ENCODE measurements at regions not wholly inside any gene's neighbourhood (a gene's known extent, or its start where the extent isn't known, plus 50 kb on each side); places are given as distances from the start of the nearest gene placed in this dataset.

- DNase-seq: no peak
- no peak overlapping the region for H3K4me3 ChIP-seq
- intact Hi-C loops (cut with DNase I): no loop called here
- no peaks in the 10 kb centered on the region for H3K4me1 ChIP-seq
- no peak for ATAC-seq
- no peak for TF ChIP-seq CTCF (IDR thresholded peaks at IDR 0.05)
- H3K9me3 ChIP-seq: no peaks in the 10 kb centered on the region
- H3K27ac ChIP-seq: no peak overlapping the region
- no peaks in the 10 kb centered on the region for H3K27me3 ChIP-seq (ENCODE audit: low read depth)
- H3K36me3 ChIP-seq: no peaks in the 10 kb centered on the region
Observed at GRCh38 chr9:120110520-120110919, 469.4 kb downstream of the CDK5RAP2 start.

GRCh38 chr9:120109242-120109641, 470.7 kb downstream of the CDK5RAP2 start:
- no peak for TF ChIP-seq CTCF (IDR thresholded peaks at IDR 0.05)
- no peak overlapping the region for H3K27ac ChIP-seq
- intact Hi-C loops (cut with DNase I): no loop called here
- H3K4me3 ChIP-seq: no peak overlapping the region
- no peaks in the 10 kb centered on the region for H3K4me1 ChIP-seq
- H3K27me3 ChIP-seq (ENCODE audit: low read depth): no peaks in the 10 kb centered on the region
- no peak for ATAC-seq
- H3K9me3 ChIP-seq: no peaks in the 10 kb centered on the region
- no peak for DNase-seq
- H3K36me3 ChIP-seq: no peaks in the 10 kb centered on the region

- Histone ChIP-seq H3K4me3 (no peak overlapping the region), H3K9me3 (no peaks in the 10 kb centered on the region), H3K4me1 (no peaks in the 10 kb centered on the region), H3K36me3 (no peaks in the 10 kb centered on the region), H3K27me3 (ENCODE audit: low read depth) (no peaks in the 10 kb centered on the region), H3K27ac (no peak overlapping the region)
- no peak for TF ChIP-seq CTCF (IDR thresholded peaks at IDR 0.05)
- ATAC-seq (no peak), DNase-seq (no peak)
- intact Hi-C loops (cut with DNase I): no loop called here
Observed at GRCh38 chr9:120107138-120107537, 472.8 kb downstream of the CDK5RAP2 start.

GRCh38 chr9:120104771-120105170, 475.2 kb downstream of the CDK5RAP2 start:
- intact Hi-C loops (cut with DNase I): no loop called here
- H3K27me3 ChIP-seq (ENCODE audit: low read depth): no peaks in the 10 kb centered on the region
- H3K27ac ChIP-seq: no peak overlapping the region
- H3K36me3 ChIP-seq: no peaks in the 10 kb centered on the region
- TF ChIP-seq CTCF (IDR thresholded peaks at IDR 0.05): no peak
- H3K9me3 ChIP-seq: no peaks in the 10 kb centered on the region
- H3K4me3 ChIP-seq: no peak overlapping the region
- no peaks in the 10 kb centered on the region for H3K4me1 ChIP-seq
- ATAC-seq: no peak
- no peak for DNase-seq

GRCh38 chr9:120100595-120100994, 479.4 kb downstream of the CDK5RAP2 start:
- Histone ChIP-seq H3K4me1 (no peaks in the 10 kb centered on the region), H3K9me3 (no peaks in the 10 kb centered on the region), H3K27ac (no peak overlapping the region), H3K27me3 (ENCODE audit: low read depth) (no peaks in the 10 kb centered on the region), H3K4me3 (no peak overlapping the region), H3K36me3 (no peaks in the 10 kb centered on the region)
- intact Hi-C loops (cut with DNase I): no loop called here
- TF ChIP-seq CTCF (IDR thresholded peaks at IDR 0.05): no peak
- DNase-seq (no peak), ATAC-seq (no peak)

- intact Hi-C loops (cut with DNase I): no loop called here
Observed at GRCh38 chr9:120099065-120099464, 480.9 kb downstream of the CDK5RAP2 start.

More at GRCh38 chr9:120099065-120099464, 480.9 kb downstream of the CDK5RAP2 start:
- ATAC-seq (no peak), DNase-seq (no peak)
- no peak overlapping the region for H3K27ac ChIP-seq
- TF ChIP-seq CTCF (IDR thresholded peaks at IDR 0.05): no peak
- H3K4me1 ChIP-seq: no peaks in the 10 kb centered on the region
- no peak overlapping the region for H3K4me3 ChIP-seq
- no peaks in the 10 kb centered on the region for H3K9me3 ChIP-seq
- H3K36me3 ChIP-seq: no peaks in the 10 kb centered on the region
- no peaks in the 10 kb centered on the region for H3K27me3 ChIP-seq (ENCODE audit: low read depth)
